Activated T-cell treated with anti-CD3 and anti-CD28 coated beads, Interleukin-2, amount 50 U/mL, for 24 hours (primary cell): ENCODE measurements at regions not wholly inside any gene's neighbourhood (a gene's known extent, or its start where the extent isn't known, plus 50 kb on each side); places are given as distances from the start of the nearest gene placed in this dataset.

Source experiments
- DNase-seq: peaks from one replicate; pipeline ENCODE4 v3.0.0-alpha.2; 2020
- H3K27ac Mint-ChIP-seq: 2 replicates; pipeline ENCODE4 v1.8.0; 2020; ENCODE audit warnings: mild to moderate bottlenecking, mixed read lengths
- H3K27me3 Mint-ChIP-seq: 2 replicates; pipeline ENCODE4 v1.8.0; 2020; ENCODE audit warnings: mixed read lengths
- H3K36me3 Mint-ChIP-seq: 2 replicates; pipeline ENCODE4 v1.8.0; 2020; ENCODE audit warnings: low read depth, mixed read lengths
- H3K4me1 Mint-ChIP-seq: 2 replicates; pipeline ENCODE4 v1.8.0; 2020; ENCODE audit warnings: low read depth, mixed read lengths
- H3K4me3 Mint-ChIP-seq: 2 replicates; pipeline ENCODE4 v1.8.0; 2020; ENCODE audit warnings: mild to moderate bottlenecking, moderate library complexity, mixed read lengths
- H3K9me3 Mint-ChIP-seq: 2 replicates; pipeline ENCODE4 v1.8.0; 2020; ENCODE audit warnings: mixed read lengths

GRCh38 chr21:35120631-35121180, 71.6 kb upstream of the RUNX1 start:
- Mint-ChIP-seq H3K27ac (no peak overlapping the region), H3K4me1 (no peaks in the 10 kb centered on the region), H3K4me3 (no peak overlapping the region), H3K9me3 (peaks cover 9% of the 10 kb centered on the region), H3K36me3 (no peaks in the 10 kb centered on the region), H3K27me3 (peaks cover 2% of the 10 kb centered on the region)
- DNase-seq: no peak

GRCh38 chr21:35119501-35120047, 70.5 kb upstream of the RUNX1 start:
- Mint-ChIP-seq H3K4me1 (no peaks in the 10 kb centered on the region), H3K27ac (no peak overlapping the region)

GRCh38 chr21:35116777-35117176, 67.7 kb upstream of the RUNX1 start:
- peaks cover 2% of the 10 kb centered on the region for H3K27me3 Mint-ChIP-seq
- no peak overlapping the region for H3K4me3 Mint-ChIP-seq
- peaks cover 16% of the 10 kb centered on the region for H3K4me1 Mint-ChIP-seq
- no peak for DNase-seq
- peaks cover 15% of the 10 kb centered on the region for H3K9me3 Mint-ChIP-seq
- no peak overlapping the region for H3K27ac Mint-ChIP-seq
- H3K36me3 Mint-ChIP-seq: peaks cover 4% of the 10 kb centered on the region

More at GRCh38 chr21:35119501-35120047, 70.5 kb upstream of the RUNX1 start:
- Mint-ChIP-seq H3K36me3 (no peaks in the 10 kb centered on the region), H3K9me3 (peaks cover 2% of the 10 kb centered on the region), H3K27me3 (peaks cover 2% of the 10 kb centered on the region), H3K4me3 (no peak overlapping the region)
- no peak for DNase-seq

- H3K4me1 Mint-ChIP-seq: peaks cover 23% of the 10 kb centered on the region
- no peak overlapping the region for H3K4me3 Mint-ChIP-seq
- H3K27ac Mint-ChIP-seq: peak overlapping the region; percentile 28
- H3K27me3 Mint-ChIP-seq: no peaks in the 10 kb centered on the region
- H3K36me3 Mint-ChIP-seq: peaks cover 4% of the 10 kb centered on the region
- DNase-seq: no peak
- peaks cover 15% of the 10 kb centered on the region for H3K9me3 Mint-ChIP-seq
Observed at GRCh38 chr21:35113064-35113463, 64.0 kb upstream of the RUNX1 start.

GRCh38 chr21:35111321-35111930, 62.3 kb upstream of the RUNX1 start:
- peaks cover 4% of the 10 kb centered on the region for H3K36me3 Mint-ChIP-seq
- peaks cover 15% of the 10 kb centered on the region for H3K9me3 Mint-ChIP-seq
- H3K4me1 Mint-ChIP-seq: peaks cover 23% of the 10 kb centered on the region
- no peak for DNase-seq
- H3K4me3 Mint-ChIP-seq: no peak overlapping the region
- H3K27ac Mint-ChIP-seq: no peak overlapping the region
- no peaks in the 10 kb centered on the region for H3K27me3 Mint-ChIP-seq

GRCh38 chr21:35108887-35109286, 59.8 kb upstream of the RUNX1 start:
- no peak for DNase-seq

GRCh38 chr21:35107520-35107919, 58.4 kb upstream of the RUNX1 start:
- H3K4me1 Mint-ChIP-seq: peaks cover 12% of the 10 kb centered on the region
- no peaks in the 10 kb centered on the region for H3K36me3 Mint-ChIP-seq
- H3K9me3 Mint-ChIP-seq: peaks cover 2% of the 10 kb centered on the region
- no peak for DNase-seq
- H3K27ac Mint-ChIP-seq: no peak overlapping the region
- H3K27me3 Mint-ChIP-seq: no peaks in the 10 kb centered on the region
- H3K4me3 Mint-ChIP-seq: no peak overlapping the region

More at GRCh38 chr21:35108887-35109286, 59.8 kb upstream of the RUNX1 start:
- Mint-ChIP-seq H3K27ac (no peak overlapping the region), H3K4me3 (no peak overlapping the region), H3K9me3 (peaks cover 15% of the 10 kb centered on the region), H3K27me3 (no peaks in the 10 kb centered on the region), H3K4me1 (peaks cover 24% of the 10 kb centered on the region), H3K36me3 (peaks cover 4% of the 10 kb centered on the region)

- DNase-seq: no peak
- H3K36me3 Mint-ChIP-seq: no peaks in the 10 kb centered on the region
- H3K4me1 Mint-ChIP-seq: peaks cover 4% of the 10 kb centered on the region
- no peaks in the 10 kb centered on the region for H3K9me3 Mint-ChIP-seq
- H3K4me3 Mint-ChIP-seq: no peak overlapping the region
- no peaks in the 10 kb centered on the region for H3K27me3 Mint-ChIP-seq
- H3K27ac Mint-ChIP-seq: no peak overlapping the region
Observed at GRCh38 chr21:35106246-35106835, 57.2 kb upstream of the RUNX1 start.

- Mint-ChIP-seq H3K27ac (no peak overlapping the region), H3K27me3 (no peaks in the 10 kb centered on the region), H3K9me3 (no peaks in the 10 kb centered on the region), H3K4me1 (peaks cover 14% of the 10 kb centered on the region), H3K4me3 (no peak overlapping the region), H3K36me3 (no peaks in the 10 kb centered on the region)
- DNase-seq: peak; percentile 42
Observed at GRCh38 chr21:35102488-35103371, 53.6 kb upstream of the RUNX1 start.

- DNase-seq: no peak
- peaks cover 2% of the 10 kb centered on the region for H3K9me3 Mint-ChIP-seq
- no peak overlapping the region for H3K27ac Mint-ChIP-seq
- H3K4me1 Mint-ChIP-seq: peaks cover 37% of the 10 kb centered on the region
- no peaks in the 10 kb centered on the region for H3K36me3 Mint-ChIP-seq
- no peaks in the 10 kb centered on the region for H3K27me3 Mint-ChIP-seq
- H3K4me3 Mint-ChIP-seq: no peak overlapping the region
Observed at GRCh38 chr21:35100349-35100811, 51.3 kb upstream of the RUNX1 start.

- no peak overlapping the region for H3K27ac Mint-ChIP-seq
- no peaks in the 10 kb centered on the region for H3K36me3 Mint-ChIP-seq
- H3K9me3 Mint-ChIP-seq: peaks cover 6% of the 10 kb centered on the region
- H3K27me3 Mint-ChIP-seq: no peaks in the 10 kb centered on the region
- H3K4me3 Mint-ChIP-seq: no peak overlapping the region
- no peak for DNase-seq
- peaks cover 47% of the 10 kb centered on the region for H3K4me1 Mint-ChIP-seq
Observed at GRCh38 chr21:35099310-35099709, 50.2 kb upstream of the RUNX1 start.
